H1 (cell line): ENCODE measurements at regions not wholly inside any gene's neighbourhood (a gene's known extent, or its start where the extent isn't known, plus 50 kb on each side); places are given as distances from the start of the nearest gene placed in this dataset.

ENCODE experiments used
- CTCF ChIA-PET: fragments of 300-600 bp; sonication (Branson Sonifier 250); formaldehyde crosslinking; loops from one replicate; lab custom pipeline; 2021; ENCODE audit not compliant: partially characterized antibody; lab: Charles Lee
- POLR2A ChIA-PET: fragments of 300-600 bp; sonication (Branson Sonifier 250); formaldehyde crosslinking; loops from one replicate; lab custom pipeline; 2021; ENCODE audit warnings: inconsistent platforms; ENCODE audit not compliant: partially characterized antibody; lab: Charles Lee
- DNase-seq, 2 experiments: peaks; one replicate each; pipeline versions ENCODE4 v3.0.0 to v3.0.0-alpha.2; 2010 to 2022; ENCODE audit warnings: low spot score in 2 of 2, low read depth in 1 of 2, mixed read lengths in 1 of 2
- FAIRE-seq: peaks from 2 replicates; lab custom pipeline; 2011; peaks lifted over from hg19 to GRCh38; lab: Jason Lieb, UNC
- H2AFZ ChIP-seq: 2 replicates; pipeline ENCODE4 v1.8.1; 2012; ENCODE audit warnings: low read length, inconsistent platforms
- H2AK5ac ChIP-seq: 2 replicates; pipeline ENCODE4 v1.6.1; 2013; ENCODE audit warnings: low read depth, low read length
- H2BK120ac ChIP-seq: replicated peaks from 2 replicates; pipeline ENCODE3; 2013; ENCODE audit warnings: low read depth, low read length, inconsistent platforms
- H2BK12ac ChIP-seq: 2 replicates; pipeline ENCODE4 v1.6.1; 2013; ENCODE audit warnings: low read depth, low read length
- H2BK15ac ChIP-seq: 2 replicates; pipeline ENCODE4 v1.6.1; 2013; ENCODE audit warnings: low read length
- H2BK20ac ChIP-seq: 2 replicates; pipeline ENCODE4 v1.6.1; 2013; ENCODE audit warnings: low read length
- H2BK5ac ChIP-seq: 2 replicates; pipeline ENCODE4 v1.6.1; 2013; ENCODE audit warnings: low read depth, low read length
- H3K14ac ChIP-seq: 2 replicates; pipeline ENCODE4 v1.6.1; 2013; ENCODE audit warnings: inconsistent platforms; ENCODE audit not compliant: insufficient read length
- H3K18ac ChIP-seq: 2 replicates; pipeline ENCODE4 v1.6.1; 2013; ENCODE audit warnings: low read length; ENCODE audit errors: extremely low read depth
- H3K23ac ChIP-seq: 2 replicates; pipeline ENCODE4 v1.6.1; 2013; ENCODE audit warnings: inconsistent platforms; ENCODE audit not compliant: insufficient read length
- H3K23me2 ChIP-seq: 2 replicates; pipeline ENCODE4 v1.6.1; 2013; ENCODE audit warnings: low read depth, low read length
- H3K27ac ChIP-seq: 2 replicates; pipeline ENCODE4 v1.6.1; 2011; ENCODE audit warnings: low read depth, low read length, inconsistent platforms
- H3K27me3 ChIP-seq, 4 experiments: replicated peaks in 1 of 4; 1 replicate in 1 of 4; 2 replicates in 3 of 4; pipeline versions ENCODE4 v1.6.1 to v1.8.1; 2011 to 2013; ENCODE audit warnings: low read length in 3 of 4, mild to moderate bottlenecking in 3 of 4, inconsistent platforms in 2 of 4, mixed read lengths in 2 of 4, moderate library complexity in 1 of 4; ENCODE audit not compliant: control insufficient read depth in 3 of 4, insufficient read depth in 3 of 4; ENCODE audit errors: extremely low read depth in 1 of 4
- H3K36me3 ChIP-seq, 4 experiments: 2 replicates each; pipeline versions ENCODE4 v1.6.1 to v1.8.1; 2011 to 2013; ENCODE audit warnings: mild to moderate bottlenecking in 4 of 4, low read length in 3 of 4, moderate library complexity in 2 of 4, control low read depth in 1 of 4, inconsistent platforms in 1 of 4; ENCODE audit not compliant: insufficient read depth in 4 of 4, control insufficient read depth in 2 of 4
- H3K4ac ChIP-seq: replicated peaks from 2 replicates; pipeline ENCODE3; 2013; ENCODE audit warnings: low read length, low read depth, mixed read lengths, inconsistent platforms; ENCODE audit not compliant: insufficient read length
- H3K4me1 ChIP-seq, 4 experiments: replicated peaks in 1 of 4; 1 replicate in 1 of 4; 2 replicates in 3 of 4; pipeline versions ENCODE4 v1.6.1 to v1.8.1; 2011 to 2013; ENCODE audit warnings: low read length in 3 of 4, inconsistent platforms in 2 of 4, mixed read lengths in 1 of 4; ENCODE audit not compliant: insufficient read depth in 4 of 4, control insufficient read depth in 3 of 4
- H3K4me2 ChIP-seq, 2 experiments: 2 replicates each; pipeline versions ENCODE4 v1.6.1 to v1.8.1; 2011 to 2013; ENCODE audit warnings: low read depth in 2 of 2, low read length in 2 of 2, control low read depth in 1 of 2, inconsistent platforms in 1 of 2, mild to moderate bottlenecking in 1 of 2; ENCODE audit not compliant: insufficient read depth in 1 of 2
- H3K4me3 ChIP-seq, 4 experiments: fragments of 200-600, 300-600 bp in 1 of 4; sonication (generic), shearing (Covaris generic), sonication (Bioruptor Twin) in 1 of 4; 2 replicates each; pipeline versions ENCODE4 v1.5.1 to v1.8.1; 2011 to 2016; ENCODE audit warnings: low read length in 4 of 4, low read depth in 3 of 4, control low read depth in 2 of 4, inconsistent platforms in 2 of 4, mild to moderate bottlenecking in 2 of 4, mixed read lengths in 1 of 4, moderate library complexity in 1 of 4; ENCODE audit not compliant: insufficient read depth in 2 of 4; ENCODE audit errors: extremely low read depth in 1 of 4
- H3K56ac ChIP-seq: replicated peaks from 2 replicates; pipeline ENCODE3; 2013; ENCODE audit warnings: low read depth, mild to moderate bottlenecking, mixed read lengths, low read length, inconsistent platforms; ENCODE audit not compliant: insufficient read length
- H3K79me1 ChIP-seq: 2 replicates; pipeline ENCODE4 v1.6.1; 2013; ENCODE audit warnings: low read depth, low read length, control low read depth
- H3K79me2 ChIP-seq, 2 experiments: 2 replicates each; pipeline versions ENCODE4 v1.6.1 to v1.8.1; 2012 to 2013; ENCODE audit warnings: low read length in 2 of 2, mild to moderate bottlenecking in 2 of 2, inconsistent platforms in 1 of 2; ENCODE audit not compliant: insufficient read depth in 2 of 2, control insufficient read depth in 1 of 2
- H3K9ac ChIP-seq, 4 experiments: replicated peaks in 1 of 4; 1 replicate in 1 of 4; 2 replicates in 3 of 4; pipeline versions ENCODE4 v1.6.1 to v1.8.1; 2011 to 2013; ENCODE audit warnings: low read depth in 3 of 4, low read length in 3 of 4, control low read depth in 2 of 4, mild to moderate bottlenecking in 2 of 4, moderate library complexity in 2 of 4, inconsistent platforms in 1 of 4; ENCODE audit errors: extremely low read depth in 1 of 4
- H3K9me3 ChIP-seq, 2 experiments: 2 replicates each; pipeline versions ENCODE4 v1.6.1 to v1.8.1; 2012 to 2013; ENCODE audit warnings: mild to moderate bottlenecking in 2 of 2, moderate library complexity in 2 of 2, control low read depth in 1 of 2, inconsistent platforms in 1 of 2, low read depth in 1 of 2, low read length in 1 of 2, mixed read lengths in 1 of 2; ENCODE audit not compliant: insufficient read depth in 2 of 2
- H4K20me1 ChIP-seq, 2 experiments: replicated peaks in 1 of 2; 2 replicates each; pipeline versions ENCODE3 to v1.8.1; 2011 to 2013; ENCODE audit warnings: inconsistent platforms in 2 of 2, low read length in 2 of 2, mild to moderate bottlenecking in 1 of 2; ENCODE audit not compliant: insufficient read depth in 2 of 2, control insufficient read depth in 1 of 2
- H4K5ac ChIP-seq: 2 replicates; pipeline ENCODE4 v1.6.1; 2013; ENCODE audit warnings: low read length, low read depth, mixed read lengths, inconsistent platforms; ENCODE audit not compliant: insufficient read length
- H4K8ac ChIP-seq: 2 replicates; pipeline ENCODE4 v1.8.0; 2013; ENCODE audit warnings: mild to moderate bottlenecking, moderate library complexity, low read length, inconsistent platforms; ENCODE audit not compliant: insufficient read depth; ENCODE audit errors: extremely low read depth
- H4K91ac ChIP-seq: replicated peaks from 2 replicates; pipeline ENCODE3; 2013; ENCODE audit warnings: low read length, mixed read lengths, inconsistent platforms; ENCODE audit not compliant: insufficient read length
- CTCF ChIP-seq, 3 experiments: IDR thresholded peaks; 1 replicate in 2 of 3; 2 replicates in 1 of 3; pipeline versions ENCODE4 v1.5.1 to v1.6.1; 2011; ENCODE audit warnings: low read length in 3 of 3, mild to moderate bottlenecking in 3 of 3, inconsistent platforms in 2 of 3, low read depth in 1 of 3, moderate library complexity in 1 of 3; ENCODE audit not compliant: insufficient read depth in 1 of 3; ENCODE audit errors: control extremely low read depth in 1 of 3
- HDAC6 ChIP-seq: IDR thresholded peaks from one replicate; pipeline ENCODE4 v1.7.1; 2012; ENCODE audit warnings: low read depth, mild to moderate bottlenecking, inconsistent platforms, low read length, moderate library complexity
- SIX5 ChIP-seq: IDR thresholded peaks from 2 replicates; pipeline ENCODE4 v1.6.1; 2011; ENCODE audit warnings: mild to moderate bottlenecking, low read depth, low read length
- WGBS, 2 experiments: shearing (Covaris generic) in 1 of 2; methylation state at CpG; one replicate each; pipeline versions ENCODE4 v1.1.6 to v1.1.7; 2013 to 2015; ENCODE audit warnings: low lambda C conversion rate in 2 of 2, mixed read lengths in 2 of 2, inconsistent platforms in 1 of 2, low coverage in 1 of 2, missing lambda C conversion rate in 1 of 2; ENCODE audit not compliant: insufficient replicate concordance in 2 of 2, insufficient coverage in 1 of 2, insufficient read length in 1 of 2; ENCODE audit errors: extremely low coverage in 1 of 2, missing lambda C conversion rate in 1 of 2; 5-methylcytosine and 5-hydroxymethylcytosine counted together

- ChIA-PET POLR2A (no interaction called here), CTCF (no interaction called here)
- H3K4me3 ChIP-seq = no peak overlapping the region
- WGBS, 2 experiments = 81% methylated on average over 4 of the region's 4 CpGs; no CpG with 5 or more reads in 1 of the 2 experiments
- H3K36me3 ChIP-seq = no peaks in the 10 kb centered on the region
- H3K9me3 ChIP-seq = no peaks in the 10 kb centered on the region
- FAIRE-seq (no peak), DNase-seq (no peak)
- no peak overlapping the region for H3K14ac ChIP-seq
- no peak overlapping the region for H2BK12ac ChIP-seq
- no peak overlapping the region for H3K4ac ChIP-seq
- no peak overlapping the region for H3K9ac ChIP-seq
- H4K91ac ChIP-seq = no peak overlapping the region
- no peak overlapping the region for H2BK5ac ChIP-seq
- no peak overlapping the region for H2AFZ ChIP-seq
- no peaks in the 10 kb centered on the region for H3K23me2 ChIP-seq
- H3K27ac ChIP-seq = no peak overlapping the region
- H2BK15ac ChIP-seq = no peak overlapping the region
- H3K18ac ChIP-seq = no peak overlapping the region
- no peak overlapping the region for H4K5ac ChIP-seq
- no peak overlapping the region for H3K56ac ChIP-seq
- no peaks in the 10 kb centered on the region for H4K20me1 ChIP-seq
- no peaks in the 10 kb centered on the region for H3K79me2 ChIP-seq
- no peaks in the 10 kb centered on the region; a peak in 1 of 7 replicates for H3K27me3 ChIP-seq
- H2BK20ac ChIP-seq = no peak overlapping the region
- peaks cover 0 to 9% (median under 1%) of the 10 kb centered on the region in 4 experiments; a peak in 3 of 7 replicates for H3K4me1 ChIP-seq
- H4K8ac ChIP-seq = no peak overlapping the region
- H2AK5ac ChIP-seq = no peak overlapping the region
- H3K79me1 ChIP-seq = no peaks in the 10 kb centered on the region
- TF ChIP-seq SIX5 (no peak), HDAC6 (no peak), CTCF (IDR thresholded peaks at IDR 0.05; ENCODE audit: control extremely low read depth in 1 of 3, insufficient read depth in 1 of 3, low read depth in 1 of 3, low read length in 3 of 3) (no peak)
- H2BK120ac ChIP-seq = no peak overlapping the region
- H3K23ac ChIP-seq = no peak overlapping the region
- no peak overlapping the region for H3K4me2 ChIP-seq
Measured at GRCh38 chr16:6252541-6252940, 1080.1 kb upstream of the RBFOX1 start.
